ENCODE measurements at regions not wholly inside any gene's neighbourhood (a gene's known extent, or its start where the extent isn't known, plus 50 kb on each side); places are given as distances from the start of the nearest gene placed in this dataset.
"Not testable (repeated sequence)": the region's sequence is repeated elsewhere in the genome, so short reads cannot be mapped to it uniquely, and the experiment has no call there.

DNA sequence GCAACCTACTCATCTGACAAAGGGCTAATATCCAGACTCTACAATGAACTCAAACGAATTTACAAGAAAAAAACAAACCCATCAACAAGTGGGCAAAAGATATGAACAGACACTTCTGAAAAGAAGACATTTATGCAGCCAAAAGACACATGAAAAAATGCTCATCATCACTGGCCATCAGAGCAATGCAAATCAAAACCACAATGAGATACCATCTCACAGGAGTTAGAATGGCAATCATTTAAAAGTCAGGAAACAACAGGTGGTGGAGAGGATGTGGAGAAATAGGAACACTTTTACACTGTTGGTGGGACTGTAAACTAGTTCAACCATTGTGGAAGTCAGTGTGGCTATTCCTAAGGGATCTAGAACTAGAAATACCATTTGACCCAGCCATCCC is 1596.3 kb downstream of the DPP10 start:
- H3K36me3 ChIP-seq (ENCODE audit: control insufficient read depth, insufficient read depth, low read length); H3K9me3 ChIP-seq (ENCODE audit: control insufficient read depth, insufficient read depth, low read length); H3K27me3 ChIP-seq (ENCODE audit: control insufficient read depth, insufficient read depth, low read length); H3K4me1 ChIP-seq (ENCODE audit: control insufficient read depth, insufficient read depth, low read length); H3K27ac ChIP-seq (ENCODE audit: low read depth, low read length); H3K9ac ChIP-seq (ENCODE audit: low read depth, low read length); H3K4me3 ChIP-seq (ENCODE audit: low read depth, low read length): not testable (repeated sequence)

DNA sequence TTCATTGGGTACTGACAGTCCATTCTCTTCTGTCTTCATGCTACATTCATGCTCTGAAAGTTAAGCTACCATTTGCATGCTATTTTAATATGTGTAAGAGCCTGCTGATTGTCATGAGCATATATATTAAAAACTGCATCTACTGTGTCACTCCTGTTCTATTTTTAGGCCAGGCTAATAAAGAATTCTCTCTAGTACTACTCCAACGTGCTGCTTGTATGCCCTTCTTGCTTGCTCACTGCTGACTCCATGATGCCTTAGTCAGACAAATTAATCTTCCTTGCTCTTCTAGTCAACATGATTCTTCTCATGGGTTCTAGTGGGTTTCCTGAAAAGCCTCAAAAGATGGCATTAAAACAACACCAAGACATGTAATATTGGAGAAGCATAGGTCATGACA is 1600.1 kb downstream of the DPP10 start:
- no peak overlapping the region for H3K27ac ChIP-seq (ENCODE audit: low read depth, low read length)
- no peaks in the 10 kb centered on the region for H3K9me3 ChIP-seq (ENCODE audit: control insufficient read depth, insufficient read depth, low read length)
- H3K36me3 ChIP-seq (ENCODE audit: control insufficient read depth, insufficient read depth, low read length) = no peaks in the 10 kb centered on the region
- no peaks in the 10 kb centered on the region for H3K27me3 ChIP-seq (ENCODE audit: control insufficient read depth, insufficient read depth, low read length)
- no peak overlapping the region for H3K4me3 ChIP-seq (ENCODE audit: low read depth, low read length)
- H3K4me1 ChIP-seq (ENCODE audit: control insufficient read depth, insufficient read depth, low read length) = no peaks in the 10 kb centered on the region
- no peak overlapping the region for H3K9ac ChIP-seq (ENCODE audit: low read depth, low read length)

DNA sequence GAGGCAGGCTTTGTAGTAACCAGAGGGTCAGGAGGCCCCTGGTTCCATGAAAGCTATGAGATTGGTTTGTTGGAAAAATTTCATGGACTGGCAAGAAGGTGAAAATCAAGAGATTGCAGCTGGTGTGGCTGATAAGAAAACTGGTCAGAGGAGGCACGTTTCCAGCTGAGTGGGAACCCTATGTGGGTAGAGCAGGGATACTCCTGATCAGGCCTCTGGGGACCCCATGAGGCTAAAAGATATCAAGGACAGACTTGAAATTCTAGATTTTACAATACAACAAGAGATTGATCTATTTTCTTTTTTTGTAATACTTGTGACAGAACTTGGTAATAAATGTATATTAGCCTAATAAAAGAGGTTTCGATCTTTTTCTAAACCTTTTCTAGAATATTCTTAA is 1615.1 kb downstream of the DPP10 start:
- Histone ChIP-seq H3K9ac (ENCODE audit: low read depth, low read length) (no peak overlapping the region), H3K27ac (ENCODE audit: low read depth, low read length) (no peak overlapping the region), H3K9me3 (ENCODE audit: control insufficient read depth, insufficient read depth, low read length) (no peaks in the 10 kb centered on the region), H3K4me1 (ENCODE audit: control insufficient read depth, insufficient read depth, low read length) (no peaks in the 10 kb centered on the region), H3K4me3 (ENCODE audit: low read depth, low read length) (no peak overlapping the region), H3K27me3 (ENCODE audit: control insufficient read depth, insufficient read depth, low read length) (no peaks in the 10 kb centered on the region), H3K36me3 (ENCODE audit: control insufficient read depth, insufficient read depth, low read length) (no peaks in the 10 kb centered on the region)

DNA sequence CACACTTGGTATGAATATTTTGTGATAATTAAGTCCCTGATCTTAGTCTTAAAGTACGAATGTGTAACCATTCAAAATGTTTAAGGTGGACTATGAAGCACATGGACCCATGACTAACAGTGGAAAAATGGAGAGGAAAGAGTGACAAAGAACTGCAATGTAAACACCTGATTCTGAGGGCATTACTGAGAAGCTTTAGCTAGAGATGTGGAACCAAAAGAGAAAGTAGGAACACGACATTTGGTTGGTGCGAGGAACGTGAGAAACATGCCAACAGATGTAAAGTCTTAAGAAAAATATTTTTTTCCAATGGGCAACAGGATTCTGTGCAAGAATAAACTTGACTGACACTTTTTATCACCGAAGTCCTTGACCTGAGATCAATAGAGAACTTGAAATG is 1618.6 kb downstream of the DPP10 start:
- no peaks in the 10 kb centered on the region for H3K4me1 ChIP-seq (ENCODE audit: control insufficient read depth, insufficient read depth, low read length)
- H3K36me3 ChIP-seq (ENCODE audit: control insufficient read depth, insufficient read depth, low read length) = no peaks in the 10 kb centered on the region
- no peak overlapping the region for H3K27ac ChIP-seq (ENCODE audit: low read depth, low read length)
- H3K9ac ChIP-seq (ENCODE audit: low read depth, low read length) = no peak overlapping the region
- H3K9me3 ChIP-seq (ENCODE audit: control insufficient read depth, insufficient read depth, low read length) = no peaks in the 10 kb centered on the region
- no peaks in the 10 kb centered on the region for H3K27me3 ChIP-seq (ENCODE audit: control insufficient read depth, insufficient read depth, low read length)
- H3K4me3 ChIP-seq (ENCODE audit: low read depth, low read length) = no peak overlapping the region

GRCh38 chr2:116073731-116074130 is 1631.3 kb downstream of the DPP10 start:
- no peak overlapping the region for H3K9ac ChIP-seq (ENCODE audit: low read depth, low read length)
- H3K9me3 ChIP-seq (ENCODE audit: control insufficient read depth, insufficient read depth, low read length) = no peaks in the 10 kb centered on the region
- H3K4me3 ChIP-seq (ENCODE audit: low read depth, low read length) = no peak overlapping the region
- no peaks in the 10 kb centered on the region for H3K27me3 ChIP-seq (ENCODE audit: control insufficient read depth, insufficient read depth, low read length)
- no peak overlapping the region for H3K27ac ChIP-seq (ENCODE audit: low read depth, low read length)
- no peaks in the 10 kb centered on the region for H3K4me1 ChIP-seq (ENCODE audit: control insufficient read depth, insufficient read depth, low read length)
- H3K36me3 ChIP-seq (ENCODE audit: control insufficient read depth, insufficient read depth, low read length) = no peaks in the 10 kb centered on the region

GRCh38 chr2:116074161-116074560 is 1631.7 kb downstream of the DPP10 start:
- Histone ChIP-seq H3K9ac (ENCODE audit: low read depth, low read length) (no peak overlapping the region), H3K9me3 (ENCODE audit: control insufficient read depth, insufficient read depth, low read length) (no peaks in the 10 kb centered on the region), H3K36me3 (ENCODE audit: control insufficient read depth, insufficient read depth, low read length) (no peaks in the 10 kb centered on the region), H3K4me3 (ENCODE audit: low read depth, low read length) (no peak overlapping the region), H3K27ac (ENCODE audit: low read depth, low read length) (no peak overlapping the region), H3K4me1 (ENCODE audit: control insufficient read depth, insufficient read depth, low read length) (no peaks in the 10 kb centered on the region), H3K27me3 (ENCODE audit: control insufficient read depth, insufficient read depth, low read length) (no peaks in the 10 kb centered on the region)

DNA sequence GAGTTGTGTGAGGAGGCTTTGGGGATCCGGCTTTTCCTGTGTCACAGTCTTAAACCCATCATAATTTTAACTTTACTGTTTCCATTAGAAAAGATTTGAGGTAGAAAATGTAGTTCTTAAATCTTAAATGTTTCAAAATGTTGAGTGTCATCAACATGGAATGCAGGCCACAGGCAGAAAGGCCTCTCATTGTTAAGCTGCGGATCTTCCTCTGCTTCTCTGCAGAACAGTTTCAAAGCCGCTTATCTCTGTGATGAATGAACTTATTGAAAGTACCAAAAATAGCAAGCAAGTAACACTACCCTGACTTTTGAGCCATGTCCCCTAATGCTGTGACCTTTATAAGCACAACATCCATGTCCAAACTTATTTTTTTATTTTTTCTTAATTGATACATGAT is 1645.8 kb downstream of the DPP10 start:
- no peak overlapping the region for H3K4me3 ChIP-seq (ENCODE audit: low read depth, low read length)
- H3K27ac ChIP-seq (ENCODE audit: low read depth, low read length) = no peak overlapping the region
- H3K9ac ChIP-seq (ENCODE audit: low read depth, low read length) = no peak overlapping the region
- H3K36me3 ChIP-seq (ENCODE audit: control insufficient read depth, insufficient read depth, low read length) = no peaks in the 10 kb centered on the region
- H3K27me3 ChIP-seq (ENCODE audit: control insufficient read depth, insufficient read depth, low read length) = no peaks in the 10 kb centered on the region
- H3K4me1 ChIP-seq (ENCODE audit: control insufficient read depth, insufficient read depth, low read length) = no peaks in the 10 kb centered on the region
- H3K9me3 ChIP-seq (ENCODE audit: control insufficient read depth, insufficient read depth, low read length) = no peaks in the 10 kb centered on the region

DNA sequence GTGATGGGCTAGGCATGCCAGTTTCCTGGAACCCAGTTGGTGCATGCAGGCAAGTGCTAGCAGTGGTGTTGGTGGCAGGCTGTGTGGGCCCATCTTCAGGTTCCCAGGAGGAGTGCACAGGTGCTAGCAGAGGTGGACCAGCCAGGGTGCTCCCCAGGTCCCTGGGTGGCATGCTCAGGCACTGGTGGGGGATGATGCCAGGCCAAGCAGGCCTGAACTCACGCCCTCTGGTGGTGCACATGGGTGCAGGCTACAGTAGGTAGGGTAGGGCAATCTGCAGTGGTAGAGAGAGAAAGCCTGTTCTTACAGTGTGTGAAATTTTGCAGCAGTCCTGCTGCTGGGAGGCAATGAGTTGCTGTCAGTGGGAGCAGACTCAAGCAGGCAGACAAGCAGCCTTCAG is 1651.8 kb downstream of the DPP10 start:
- no peaks in the 10 kb centered on the region for H3K36me3 ChIP-seq (ENCODE audit: control insufficient read depth, insufficient read depth, low read length)
- no peaks in the 10 kb centered on the region for H3K9me3 ChIP-seq (ENCODE audit: control insufficient read depth, insufficient read depth, low read length)
- no peak overlapping the region for H3K27ac ChIP-seq (ENCODE audit: low read depth, low read length)
- H3K9ac ChIP-seq (ENCODE audit: low read depth, low read length) = no peak overlapping the region
- no peaks in the 10 kb centered on the region for H3K4me1 ChIP-seq (ENCODE audit: control insufficient read depth, insufficient read depth, low read length)
- H3K4me3 ChIP-seq (ENCODE audit: low read depth, low read length) = no peak overlapping the region
- no peaks in the 10 kb centered on the region for H3K27me3 ChIP-seq (ENCODE audit: control insufficient read depth, insufficient read depth, low read length)

DNA sequence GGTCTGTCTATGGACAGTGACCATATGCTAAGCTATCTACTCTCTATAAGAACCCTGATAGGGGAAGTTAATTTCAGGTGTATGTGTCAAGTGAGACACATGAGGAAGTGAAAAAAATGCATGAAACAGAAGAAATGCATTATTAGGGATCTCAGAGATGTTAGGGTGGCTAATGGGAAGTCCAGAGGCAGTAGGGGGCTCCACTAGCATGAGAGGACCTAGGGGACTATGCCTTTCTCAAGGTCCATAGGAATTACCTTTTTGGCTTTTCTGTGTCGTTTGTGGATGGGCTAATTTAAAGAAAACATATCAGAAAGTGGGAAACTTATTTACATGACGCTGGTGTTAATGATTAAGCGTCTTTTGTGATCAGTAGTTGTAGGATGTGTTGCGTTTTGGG is 1653.2 kb downstream of the DPP10 start:
- H3K4me1 ChIP-seq (ENCODE audit: control insufficient read depth, insufficient read depth, low read length) = no peaks in the 10 kb centered on the region

DNA sequence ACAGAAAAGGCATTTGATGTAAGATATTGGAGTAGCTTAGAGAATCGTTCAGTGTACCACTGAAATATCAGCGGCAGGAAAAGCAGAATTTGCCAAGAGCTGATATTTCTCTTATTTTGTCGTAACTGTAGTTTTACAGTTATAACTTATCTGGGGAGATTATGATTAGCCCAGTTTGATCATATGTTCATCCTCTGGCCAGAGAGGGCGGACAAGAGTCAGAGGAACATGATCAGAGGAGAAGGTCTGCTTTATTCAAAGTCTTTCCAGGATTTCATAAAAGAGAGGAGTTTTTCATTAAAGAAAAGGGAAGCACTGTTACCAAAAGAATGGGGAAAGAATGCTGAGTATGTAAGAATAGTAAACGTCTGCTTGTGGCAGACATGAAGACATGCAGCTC is 1655.6 kb downstream of the DPP10 start:
- no peaks in the 10 kb centered on the region for H3K36me3 ChIP-seq (ENCODE audit: control insufficient read depth, insufficient read depth, low read length)
- no peak overlapping the region for H3K9ac ChIP-seq (ENCODE audit: low read depth, low read length)
- H3K4me1 ChIP-seq (ENCODE audit: control insufficient read depth, insufficient read depth, low read length) = no peaks in the 10 kb centered on the region
- H3K27me3 ChIP-seq (ENCODE audit: control insufficient read depth, insufficient read depth, low read length) = no peaks in the 10 kb centered on the region
- H3K27ac ChIP-seq (ENCODE audit: low read depth, low read length) = no peak overlapping the region
- H3K9me3 ChIP-seq (ENCODE audit: control insufficient read depth, insufficient read depth, low read length) = no peaks in the 10 kb centered on the region
- no peak overlapping the region for H3K4me3 ChIP-seq (ENCODE audit: low read depth, low read length)

More for the DNA sequence above, 1653.2 kb downstream of the DPP10 start:
- Histone ChIP-seq H3K9ac (ENCODE audit: low read depth, low read length) (no peak overlapping the region), H3K4me3 (ENCODE audit: low read depth, low read length) (no peak overlapping the region), H3K36me3 (ENCODE audit: control insufficient read depth, insufficient read depth, low read length) (no peaks in the 10 kb centered on the region), H3K27me3 (ENCODE audit: control insufficient read depth, insufficient read depth, low read length) (no peaks in the 10 kb centered on the region), H3K27ac (ENCODE audit: low read depth, low read length) (no peak overlapping the region), H3K9me3 (ENCODE audit: control insufficient read depth, insufficient read depth, low read length) (no peaks in the 10 kb centered on the region)

- H3K9me3 ChIP-seq (ENCODE audit: control insufficient read depth, insufficient read depth, low read length) = no peaks in the 10 kb centered on the region
- H3K27ac ChIP-seq (ENCODE audit: low read depth, low read length) = no peak overlapping the region
- no peak overlapping the region for H3K4me3 ChIP-seq (ENCODE audit: low read depth, low read length)
- H3K9ac ChIP-seq (ENCODE audit: low read depth, low read length) = no peak overlapping the region
- no peaks in the 10 kb centered on the region for H3K36me3 ChIP-seq (ENCODE audit: control insufficient read depth, insufficient read depth, low read length)
- H3K27me3 ChIP-seq (ENCODE audit: control insufficient read depth, insufficient read depth, low read length) = no peaks in the 10 kb centered on the region
- H3K4me1 ChIP-seq (ENCODE audit: control insufficient read depth, insufficient read depth, low read length) = 0 out of 2 replicates have a peak, but pooled peaks cover 4% of the 10 kb centered on the region
Measured at GRCh38 chr2:116109471-116109870, 1667.0 kb downstream of the DPP10 start.

DNA sequence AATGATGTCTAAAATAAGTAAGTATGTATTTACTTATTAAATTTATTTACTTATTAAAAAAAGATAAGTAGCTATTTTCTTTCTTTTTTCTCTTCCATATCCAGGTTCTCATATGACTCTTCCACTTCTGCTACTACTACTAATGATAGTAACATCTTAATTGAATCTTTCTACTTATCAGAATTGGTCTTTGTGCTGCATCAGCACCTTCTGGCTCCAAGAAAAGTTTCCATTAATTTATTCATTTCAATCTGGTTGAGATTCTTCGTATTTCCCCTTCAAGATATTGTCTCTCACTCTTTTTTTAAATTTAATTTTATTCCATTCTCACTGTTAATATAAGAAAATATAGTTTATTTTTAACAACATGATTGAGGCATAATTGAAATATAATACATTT is 1675.4 kb downstream of the DPP10 start:
- H3K4me1 ChIP-seq (ENCODE audit: control insufficient read depth, insufficient read depth, low read length) = no peaks in the 10 kb centered on the region
- H3K27ac ChIP-seq (ENCODE audit: low read depth, low read length) = no peak overlapping the region
- no peaks in the 10 kb centered on the region for H3K27me3 ChIP-seq (ENCODE audit: control insufficient read depth, insufficient read depth, low read length)
- H3K9ac ChIP-seq (ENCODE audit: low read depth, low read length) = no peak overlapping the region
- no peaks in the 10 kb centered on the region for H3K36me3 ChIP-seq (ENCODE audit: control insufficient read depth, insufficient read depth, low read length)
- H3K9me3 ChIP-seq (ENCODE audit: control insufficient read depth, insufficient read depth, low read length) = no peaks in the 10 kb centered on the region
- no peak overlapping the region for H3K4me3 ChIP-seq (ENCODE audit: low read depth, low read length)
